ENCODE measurements at regions not wholly inside any gene's neighbourhood (a gene's known extent, or its start where the extent isn't known, plus 50 kb on each side); places are given as distances from the start of the nearest gene placed in this dataset.

DNA sequence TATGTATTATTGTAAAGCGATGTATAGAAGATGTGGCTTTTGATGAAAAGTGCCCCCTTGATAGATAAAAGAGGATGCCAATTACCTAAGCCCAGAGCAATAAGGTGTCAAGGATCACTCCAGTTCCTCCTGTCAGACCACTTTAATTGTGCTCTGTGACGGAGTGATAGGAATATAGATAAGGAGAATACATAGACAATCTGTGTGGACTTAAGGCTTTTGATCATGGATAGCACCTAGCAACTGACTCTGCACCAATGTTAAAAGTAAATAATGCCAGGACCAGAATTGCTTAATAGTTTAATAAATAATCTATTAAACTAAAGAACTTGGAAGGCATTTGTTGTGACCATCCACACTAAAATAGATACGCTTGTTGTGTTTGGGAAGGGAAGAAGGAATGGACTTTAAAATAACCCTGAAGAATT is 390.7 kb upstream of the ARGLU1 start:
- TF ChIP-seq, protein P1, sequence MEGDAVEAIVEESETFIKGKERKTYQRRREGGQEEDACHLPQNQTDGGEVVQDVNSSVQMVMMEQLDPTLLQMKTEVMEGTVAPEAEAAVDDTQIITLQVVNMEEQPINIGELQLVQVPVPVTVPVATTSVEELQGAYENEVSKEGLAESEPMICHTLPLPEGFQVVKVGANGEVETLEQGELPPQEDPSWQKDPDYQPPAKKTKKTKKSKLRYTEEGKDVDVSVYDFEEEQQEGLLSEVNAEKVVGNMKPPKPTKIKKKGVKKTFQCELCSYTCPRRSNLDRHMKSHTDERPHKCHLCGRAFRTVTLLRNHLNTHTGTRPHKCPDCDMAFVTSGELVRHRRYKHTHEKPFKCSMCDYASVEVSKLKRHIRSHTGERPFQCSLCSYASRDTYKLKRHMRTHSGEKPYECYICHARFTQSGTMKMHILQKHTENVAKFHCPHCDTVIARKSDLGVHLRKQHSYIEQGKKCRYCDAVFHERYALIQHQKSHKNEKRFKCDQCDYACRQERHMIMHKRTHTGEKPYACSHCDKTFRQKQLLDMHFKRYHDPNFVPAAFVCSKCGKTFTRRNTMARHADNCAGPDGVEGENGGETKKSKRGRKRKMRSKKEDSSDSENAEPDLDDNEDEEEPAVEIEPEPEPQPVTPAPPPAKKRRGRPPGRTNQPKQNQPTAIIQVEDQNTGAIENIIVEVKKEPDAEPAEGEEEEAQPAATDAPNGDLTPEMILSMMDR (conservative IDR thresholded peaks at IDR 0.05; ENCODE audit: low read depth, low read length) = no peak
- no peak for TF ChIP-seq EZH2phosphoT487 (IDR thresholded peaks at IDR 0.05; ENCODE audit: borderline replicate concordance, low read length)

Data from PC-3 (cell line).